Endothelial cell of umbilical vein (primary cell): ENCODE measurements at regions not wholly inside any gene's neighbourhood (a gene's known extent, or its start where the extent isn't known, plus 50 kb on each side); places are given as distances from the start of the nearest gene placed in this dataset.

Experiments
- BruUV-seq: library from RNA; stranded (reverse); fragments of 400-500 nt; replicated peaks from 2 replicates; lab custom pipeline; 2021; lab: Mats Ljungman, UMichigan
- CTCF ChIA-PET: fragments of 300-600, 350-600 bp; sonication (Branson Sonifier 250); formaldehyde crosslinking; loops from one replicate; lab custom pipeline; 2021; ENCODE audit warnings: antibody characterized with exemption, inconsistent platforms; lab: Charles Lee
- POLR2A ChIA-PET: fragments of 300-600, 350-600 bp; sonication (Branson Sonifier 250); formaldehyde crosslinking; loops from one replicate; lab custom pipeline; 2021; ENCODE audit warnings: antibody characterized with exemption, inconsistent platforms; lab: Charles Lee
- DNase-seq: peaks from one replicate; pipeline ENCODE4 v3.0.0-alpha.2; 2011; ENCODE audit warnings: low read depth, low spot score
- FAIRE-seq: peaks from 2 replicates; lab custom pipeline; 2011; peaks lifted over from hg19 to GRCh38; lab: Jason Lieb, UNC
- H2AFZ ChIP-seq: 2 replicates; pipeline ENCODE4 v1.6.0; 2012; ENCODE audit warnings: low read depth, low read length, control low read depth, inconsistent platforms
- H3K27ac ChIP-seq: 2 replicates; pipeline ENCODE4 v1.5.1; 2011; ENCODE audit warnings: low read depth, mild to moderate bottlenecking, control low read depth, low read length, moderate library complexity; ENCODE audit not compliant: insufficient read depth
- H3K27me3 ChIP-seq, 2 experiments: 2 replicates each; pipeline versions ENCODE4 v1.6.0 to v1.6.1; 2011; ENCODE audit warnings: low read length in 2 of 2, mixed read lengths in 1 of 2; ENCODE audit not compliant: control insufficient read depth in 2 of 2, insufficient read depth in 2 of 2
- H3K36me3 ChIP-seq, 2 experiments: 2 replicates in 1 of 2; 3 replicates in 1 of 2; pipeline ENCODE4 v1.5.1; 2011; ENCODE audit warnings: low read length in 2 of 2, mild to moderate bottlenecking in 1 of 2, moderate library complexity in 1 of 2; ENCODE audit not compliant: control insufficient read depth in 2 of 2, insufficient read depth in 2 of 2; ENCODE audit errors: extremely low read depth in 1 of 2
- H3K4me1 ChIP-seq: 3 replicates; pipeline ENCODE4 v1.5.1; 2011; ENCODE audit warnings: mild to moderate bottlenecking, low read length; ENCODE audit not compliant: control insufficient read depth, insufficient read depth; ENCODE audit errors: extremely low read depth
- H3K4me2 ChIP-seq: 2 replicates; pipeline ENCODE4 v1.6.1; 2011; ENCODE audit warnings: low read length, control low read depth, mixed read lengths; ENCODE audit not compliant: insufficient read depth
- H3K4me3 ChIP-seq, 3 experiments: fragments of 200-600 bp in 1 of 3; sonication (generic), shearing (Covaris generic) in 1 of 3; replicated peaks in 1 of 3; 2 replicates each; pipeline ENCODE4 v1.5.1; 2011 to 2016; ENCODE audit warnings: control low read depth in 3 of 3, low read length in 3 of 3, mild to moderate bottlenecking in 2 of 3, inconsistent platforms in 1 of 3, low read depth in 1 of 3, moderate library complexity in 1 of 3; ENCODE audit not compliant: insufficient read depth in 1 of 3
- H3K79me2 ChIP-seq: 2 replicates; pipeline ENCODE4 v1.6.0; 2012; ENCODE audit warnings: low read length, inconsistent platforms; ENCODE audit not compliant: control insufficient read depth, insufficient read depth
- H3K9ac ChIP-seq: replicated peaks from 2 replicates; pipeline ENCODE3; 2011; ENCODE audit warnings: low read length, control low read depth; ENCODE audit not compliant: insufficient read depth; ENCODE audit errors: extremely low read depth
- H3K9me1 ChIP-seq: replicated peaks from 3 replicates; pipeline ENCODE4 v1.6.0; 2011; ENCODE audit warnings: mild to moderate bottlenecking, low read length; ENCODE audit not compliant: control insufficient read depth, insufficient read depth; ENCODE audit errors: extremely low read depth
- H3K9me3 ChIP-seq: replicated peaks from 2 replicates; pipeline ENCODE4 v1.5.1; 2012; ENCODE audit warnings: low read length, inconsistent platforms; ENCODE audit not compliant: control insufficient read depth, insufficient read depth
- H4K20me1 ChIP-seq: replicated peaks from 2 replicates; pipeline ENCODE3; 2011; ENCODE audit warnings: mild to moderate bottlenecking, low read length; ENCODE audit not compliant: control insufficient read depth, insufficient read depth; ENCODE audit errors: extremely low read depth
- FOS ChIP-seq: IDR thresholded peaks from 2 replicates; pipeline ENCODE4 v1.6.1; 2011; ENCODE audit warnings: mild to moderate bottlenecking, low read length, moderate library complexity, borderline replicate concordance; ENCODE audit not compliant: insufficient read depth
- GATA2 ChIP-seq: IDR thresholded peaks from 2 replicates; pipeline ENCODE4 v1.7.0; 2011; ENCODE audit warnings: low read depth, mild to moderate bottlenecking, moderate library complexity, mixed read lengths, low read length; ENCODE audit not compliant: insufficient read length, insufficient read depth
- MYC ChIP-seq: IDR thresholded peaks from one replicate; pipeline ENCODE4 v1.6.1; 2011; ENCODE audit warnings: mild to moderate bottlenecking, low read depth, low read length
- POLR2A ChIP-seq: IDR thresholded peaks from 2 replicates; pipeline ENCODE4 v1.6.1; 2012; ENCODE audit warnings: low read depth, mild to moderate bottlenecking, control low read depth, low read length
- POLR2AphosphoS5 ChIP-seq: IDR thresholded peaks from 2 replicates; pipeline ENCODE4 v1.6.1; 2012; ENCODE audit warnings: low read depth, mild to moderate bottlenecking, control low read depth, low read length, moderate library complexity; ENCODE audit not compliant: insufficient read depth
- dilution Hi-C: fragments of 300-500 bp; cut with MboI; formaldehyde crosslinking; loops from one replicate; pipeline ENCODE4 v1.15.0; 2019; ENCODE audit warnings: low sequenced_read_pairs; ENCODE audit not compliant: extremely low pct_ligation_motif_present
- intact Hi-C: fragments of 100-400 bp; cut with micrococcal nuclease; formaldehyde crosslinking; loops from one replicate; pipeline ENCODE4 v1.10.0; 2022

DNA sequence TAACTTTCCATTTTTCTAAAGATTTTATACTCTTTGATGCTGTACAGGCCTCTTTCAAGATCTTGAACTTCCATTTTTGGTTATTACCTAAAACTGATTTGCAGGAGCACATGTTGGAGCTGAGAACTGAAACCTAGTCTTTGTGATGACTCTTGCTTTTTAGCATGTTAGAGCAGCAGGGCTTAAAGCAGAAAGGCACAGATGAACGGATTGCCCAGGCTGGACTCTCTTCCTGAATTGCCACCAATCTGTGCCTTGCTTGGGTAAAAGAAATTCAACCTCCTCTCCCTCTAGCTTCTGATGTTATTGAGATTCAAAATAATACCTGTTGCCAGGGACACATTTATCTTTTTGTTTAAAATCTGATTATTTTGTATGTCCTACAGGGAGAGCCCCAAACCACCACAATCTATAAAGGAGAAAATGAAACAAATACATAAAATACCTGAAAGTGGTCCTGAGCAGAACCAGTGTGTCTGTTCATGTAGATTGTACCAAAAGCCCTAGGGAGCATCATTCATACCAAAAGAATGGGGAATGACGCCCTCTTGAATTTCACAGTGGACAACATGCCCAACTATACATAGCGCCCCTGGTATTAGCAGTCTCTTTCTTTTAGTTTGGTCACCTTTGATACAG, 277.0 kb upstream of the MAP2 start:
- H3K9me1 ChIP-seq: no peaks in the 10 kb centered on the region
- CTCF ChIA-PET: no interaction called here
- no peak overlapping the region for H3K4me2 ChIP-seq
- H4K20me1 ChIP-seq: no peaks in the 10 kb centered on the region
- H3K79me2 ChIP-seq: no peaks in the 10 kb centered on the region
- BruUV-seq: no TSS peak
- H3K9me3 ChIP-seq: peaks cover 2% of the 10 kb centered on the region
- DNase-seq (no peak), FAIRE-seq (no peak)
- H2AFZ ChIP-seq: no peak overlapping the region
- no peak overlapping the region for H3K9ac ChIP-seq
- no peak for TF ChIP-seq POLR2AphosphoS5
- no peak overlapping the region for H3K27ac ChIP-seq
- POLR2A ChIA-PET: no interaction called here
- H3K4me1 ChIP-seq: no peaks in the 10 kb centered on the region
- intact Hi-C loops (no loop called here), dilution Hi-C loops (no loop called here)
- no peak overlapping the region for H3K4me3 ChIP-seq
- no peaks in the 10 kb centered on the region for H3K27me3 ChIP-seq
- H3K36me3 ChIP-seq: no peaks in the 10 kb centered on the region

DNA sequence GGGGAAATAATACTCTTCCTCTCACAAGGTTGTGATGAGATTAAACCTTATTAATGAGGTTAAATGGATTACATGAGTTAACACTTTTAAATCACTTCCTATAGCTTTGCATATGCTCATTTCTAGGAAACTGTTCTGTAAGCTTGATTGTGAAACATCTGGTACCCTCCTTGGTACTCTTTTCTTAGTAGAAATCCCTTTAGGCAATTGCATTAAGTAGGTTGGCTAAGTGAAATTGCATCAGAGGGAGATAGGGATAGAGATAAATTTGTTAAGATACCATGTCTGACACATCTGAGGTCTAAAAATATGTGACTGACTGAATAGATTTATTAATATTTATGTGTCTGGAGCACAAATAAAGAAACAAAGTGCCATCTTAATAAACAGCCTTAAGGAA, 275.9 kb upstream of the MAP2 start:
- no peak overlapping the region for H3K4me2 ChIP-seq
- DNase-seq (no peak), FAIRE-seq (no peak)
- no peak overlapping the region for H3K9ac ChIP-seq
- POLR2A ChIA-PET: no interaction called here
- no peaks in the 10 kb centered on the region for H3K36me3 ChIP-seq
- H3K9me3 ChIP-seq: peaks cover 1% of the 10 kb centered on the region
- no peaks in the 10 kb centered on the region for H4K20me1 ChIP-seq
- no peak overlapping the region for H2AFZ ChIP-seq
- CTCF ChIA-PET: no interaction called here
- no peak overlapping the region for H3K27ac ChIP-seq
- BruUV-seq: no TSS peak
- no peaks in the 10 kb centered on the region for H3K4me1 ChIP-seq
- H3K9me1 ChIP-seq: no peaks in the 10 kb centered on the region
- H3K4me3 ChIP-seq: no peak overlapping the region
- no peaks in the 10 kb centered on the region for H3K27me3 ChIP-seq
- TF ChIP-seq MYC (no peak), GATA2 (no peak), POLR2AphosphoS5 (no peak), POLR2A (no peak), FOS (no peak)
- intact Hi-C loops (no loop called here), dilution Hi-C loops (no loop called here)
- no peaks in the 10 kb centered on the region for H3K79me2 ChIP-seq
